K562 (cell line): ENCODE measurements at regions not wholly inside any gene's neighbourhood (a gene's known extent, or its start where the extent isn't known, plus 50 kb on each side); places are given as distances from the start of the nearest gene placed in this dataset.

Experiments used
- ATAC-seq: fragments of 200-7000 bp; cut with Tn5 transposase; 3 replicates; pipeline ENCODE4 v1.9.1; 2020; ENCODE audit warnings: moderate library complexity
- BruUV-seq: library from RNA; stranded (reverse); fragments of 400-500 nt; replicated peaks from 2 replicates; lab custom pipeline; 2021; lab: Mats Ljungman, UMichigan
- CTCF ChIA-PET: fragments of 300-600 bp; formaldehyde crosslinking; extraction: SDS; loops from one replicate; lab custom pipeline; 2021; ENCODE audit warnings: low intra/inter-chr PET ratio; lab: Yijun Ruan, JAX
- POLR2A ChIA-PET: fragments of 300-600, 350-650 bp; sonication (Branson Sonifier 250); formaldehyde crosslinking; extraction: SDS; loops from one replicate; lab custom pipeline; 2021; ENCODE audit warnings: antibody characterized with exemption, inconsistent platforms; lab: Yijun Ruan, JAX
- DNase-seq, 4 experiments: peaks; one replicate each; pipeline versions ENCODE4 v3.0.0 to v3.0.0-alpha.2; 2011 to 2018; ENCODE audit warnings: low spot score in 3 of 4, mixed read lengths in 3 of 4; ENCODE audit errors: extremely low read depth in 1 of 4
- FAIRE-seq: peaks from 2 replicates; lab custom pipeline; 2011; peaks lifted over from hg19 to GRCh38; lab: Jason Lieb, UNC
- H2AFZ ChIP-seq: 2 replicates; pipeline ENCODE4 v1.6.0; 2011; ENCODE audit warnings: low read depth, low read length, control low read depth, inconsistent platforms
- H3K27ac ChIP-seq: fragments of 200-600 bp; 3 replicates; pipeline ENCODE4 v1.8.0; 2011; ENCODE audit warnings: low read depth, mild to moderate bottlenecking, control low read depth, inconsistent platforms, low read length, moderate library complexity, mixed read lengths; ENCODE audit errors: extremely low read depth
- H3K27me3 ChIP-seq, 2 experiments: fragments of 300-600 bp in 1 of 2; 2 replicates in 1 of 2; 3 replicates in 1 of 2; pipeline versions ENCODE4 v1.6.0 to v1.8.0; 2011; ENCODE audit warnings: inconsistent platforms in 2 of 2, low read length in 2 of 2, mild to moderate bottlenecking in 1 of 2, mixed read lengths in 1 of 2, moderate library complexity in 1 of 2; ENCODE audit not compliant: control insufficient read depth in 2 of 2, insufficient read depth in 2 of 2
- H3K36me3 ChIP-seq: fragments of 300-600 bp; 3 replicates; pipeline ENCODE4 v1.8.0; 2011; ENCODE audit warnings: mild to moderate bottlenecking, low read length, inconsistent platforms; ENCODE audit not compliant: control insufficient read depth, insufficient read depth
- H3K4me1 ChIP-seq, 2 experiments: fragments of 200-600 bp in 1 of 2; replicated peaks in 1 of 2; 2 replicates in 1 of 2; 3 replicates in 1 of 2; pipeline versions ENCODE4 v1.5.1 to v1.8.0; 2011; ENCODE audit warnings: inconsistent platforms in 2 of 2, low read length in 2 of 2, mild to moderate bottlenecking in 1 of 2, mixed read lengths in 1 of 2, moderate library complexity in 1 of 2; ENCODE audit not compliant: control insufficient read depth in 2 of 2, insufficient read depth in 2 of 2
- H3K4me2 ChIP-seq: 2 replicates; pipeline ENCODE4 v1.6.1; 2011; ENCODE audit warnings: low read length, control low read depth, inconsistent platforms, mixed read lengths; ENCODE audit not compliant: insufficient read depth
- H3K4me3 ChIP-seq: fragments of 200-600 bp; sonication (generic), shearing (Covaris generic); 2 replicates; pipeline ENCODE4 v1.5.1; 2016; ENCODE audit warnings: control low read depth, inconsistent platforms
- H3K79me2 ChIP-seq: fragments of 200-600 bp; 3 replicates; pipeline ENCODE4 v1.8.0; 2011; ENCODE audit warnings: low read length, inconsistent platforms; ENCODE audit not compliant: control insufficient read depth, insufficient read depth
- H3K9ac ChIP-seq, 2 experiments: 2 replicates each; pipeline versions ENCODE4 v1.6.0 to v1.6.1; 2011; ENCODE audit warnings: low read depth in 2 of 2, low read length in 2 of 2, control low read depth in 1 of 2, inconsistent platforms in 1 of 2, mild to moderate bottlenecking in 1 of 2, mixed read lengths in 1 of 2; ENCODE audit not compliant: insufficient read depth in 1 of 2
- H3K9me1 ChIP-seq: one replicate; pipeline ENCODE4 v1.6.0; 2011; ENCODE audit warnings: inconsistent platforms, mild to moderate bottlenecking, low read length, moderate library complexity; ENCODE audit not compliant: control insufficient read depth, insufficient read depth
- H3K9me3 ChIP-seq: replicated peaks from 2 replicates; pipeline ENCODE4 v1.5.1; 2011; ENCODE audit warnings: low read depth, low read length, inconsistent platforms; ENCODE audit not compliant: control insufficient read depth, insufficient read depth
- H4K20me1 ChIP-seq: replicated peaks from 2 replicates; pipeline ENCODE4 v1.6.1; 2011; ENCODE audit warnings: low read length, inconsistent platforms, mixed read lengths; ENCODE audit not compliant: control insufficient read depth, insufficient read depth
- ARID3B ChIP-seq: fragments of 250-450 bp; sonication (Bioruptor Pico); IDR thresholded peaks from 2 replicates; pipeline ENCODE4 v1.4.0; 2020; ENCODE audit warnings: borderline replicate concordance
- ATF7 ChIP-seq: fragments of 450-650 bp; IDR thresholded peaks from 2 replicates; pipeline ENCODE4 v1.7.1; 2014; ENCODE audit warnings: mild to moderate bottlenecking, moderate library complexity
- COPS2 ChIP-seq: fragments of 450-650 bp; conservative IDR thresholded peaks from 2 replicates; pipeline ENCODE4 v1.6.1; 2016; ENCODE audit warnings: mild to moderate bottlenecking, moderate library complexity
- CREB3 ChIP-seq: fragments of 450-650 bp; conservative IDR thresholded peaks from 2 replicates; pipeline ENCODE4 v1.6.1; 2016; ENCODE audit warnings: missing genetic modification characterization, low read depth, mild to moderate bottlenecking, missing compliant biosample characterization, moderate library complexity
- E2F5 ChIP-seq: sonication (generic); formaldehyde crosslinking; IDR thresholded peaks from 2 replicates; pipeline ENCODE4 v1.8.0; 2022; ENCODE audit warnings: mild to moderate bottlenecking, missing genetic modification reagents
- HMG20A ChIP-seq: fragments of 450-650 bp; formaldehyde crosslinking; conservative IDR thresholded peaks from 2 replicates; pipeline ENCODE4 v1.4.0; 2020; ENCODE audit warnings: mild to moderate bottlenecking, mixed read lengths
- KLF10 ChIP-seq: fragments of 250-450 bp; sonication (Bioruptor Pico); IDR thresholded peaks from 2 replicates; pipeline ENCODE4 v1.6.1; 2021; ENCODE audit warnings: matching md5 sums
- RBM22 ChIP-seq: fragments of 200-400 bp; formaldehyde crosslinking; IDR thresholded peaks from 2 replicates; pipeline ENCODE4 v1.6.1; 2018; ENCODE audit warnings: low read length, low read depth; ENCODE audit not compliant: poor library complexity, severe bottlenecking
- SOX6 ChIP-seq: fragments of 450-650 bp; IDR thresholded peaks from 2 replicates; pipeline ENCODE4 v1.6.1; 2014; ENCODE audit warnings: mild to moderate bottlenecking
- ZBTB5 ChIP-seq: fragments of 450-650 bp; IDR thresholded peaks from 2 replicates; pipeline ENCODE4 v1.6.1; 2017; ENCODE audit warnings: antibody characterized with exemption
- ZNF445 ChIP-seq: fragments of 250-450 bp; sonication (Bioruptor Pico); IDR thresholded peaks from 2 replicates; pipeline ENCODE4 v1.4.0; 2020; ENCODE audit warnings: low read depth, mild to moderate bottlenecking, moderate library complexity
- ZNF584 ChIP-seq: fragments of 200-800 bp; sonication (Bioruptor generic); IDR thresholded peaks from 2 replicates; pipeline ENCODE4 v1.6.1; 2016; ENCODE audit warnings: low read depth, mild to moderate bottlenecking, missing genetic modification characterization, missing compliant biosample characterization
- ZNF780A ChIP-seq: fragments of 250-450 bp; sonication (Bioruptor Pico); IDR thresholded peaks from 2 replicates; pipeline ENCODE4 v1.5.0; 2021; ENCODE audit warnings: mild to moderate bottlenecking
- WGBS: fragments of 100-300 bp; shearing (Covaris generic); methylation state at CpG from one replicate; pipeline ENCODE4 v1.1.6; 2016; ENCODE audit warnings: low coverage, mixed read lengths; ENCODE audit not compliant: insufficient coverage; ENCODE audit errors: missing lambda C conversion rate; 5-methylcytosine and 5-hydroxymethylcytosine counted together
- in situ Hi-C: fragments of 300-500 bp; cut with MboI; formaldehyde crosslinking; loops from 4 replicates; pipeline ENCODE4 v1.15.0; 2018; ENCODE audit warnings: inconsistent platforms, mixed read lengths
- intact Hi-C: fragments of 100-400 bp; cut with micrococcal nuclease; formaldehyde crosslinking; loops from 2 replicates; pipeline ENCODE4 v1.14.2; 2022
- TF ChIP-seq, protein P1 (sequence below): sonication (generic); formaldehyde crosslinking; IDR thresholded peaks from 2 replicates; pipeline ENCODE4 v1.8.1; 2023; ENCODE audit warnings: mild to moderate bottlenecking, missing genetic modification reagents

- TF ChIP-seq HMG20A (CRISPR knock-in tag): no peak
- TF ChIP-seq CREB3 (tag): no peak
- TF ChIP-seq SOX6: no peak
- no peak for TF ChIP-seq RBM22
- TF ChIP-seq E2F5 (CRISPR knock-in tag): no peak
- TF ChIP-seq, all 486 proteins: peak for 0
These were observed 108.1 kb upstream of the GMNC start (continued) for GRCh38 chr3:190970560-190970959.

DNA sequence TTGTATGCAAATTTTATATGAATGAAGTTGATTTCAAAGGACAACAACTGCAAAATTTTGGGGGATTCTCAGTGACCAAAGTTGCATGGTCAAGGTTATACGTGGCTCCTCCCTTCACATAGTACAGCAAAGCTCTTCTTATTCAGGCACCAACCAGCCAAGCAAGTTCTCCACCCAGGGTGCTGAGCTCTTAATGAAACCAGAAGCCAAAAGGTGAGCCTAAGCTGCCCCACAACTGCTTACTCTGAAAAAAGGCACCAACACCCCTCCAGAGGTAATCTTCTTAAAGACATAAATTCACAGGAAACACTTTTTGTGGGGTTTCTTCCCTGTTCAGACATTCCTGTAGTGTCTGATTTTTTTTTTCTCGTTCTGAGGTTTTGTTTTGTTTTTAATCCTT is 106.1 kb upstream of the GMNC start:
- no peak for ATAC-seq
- intact Hi-C loops: no loop called here
- 0% methylated on average over 2 of the region's 2 CpGs for WGBS
- TF ChIP-seq COPS2: no peak
- no peak for TF ChIP-seq ZNF584 (CRISPR knock-in tag)
- no peak for TF ChIP-seq ZNF445 (CRISPR knock-in tag)
- TF ChIP-seq, protein P1, sequence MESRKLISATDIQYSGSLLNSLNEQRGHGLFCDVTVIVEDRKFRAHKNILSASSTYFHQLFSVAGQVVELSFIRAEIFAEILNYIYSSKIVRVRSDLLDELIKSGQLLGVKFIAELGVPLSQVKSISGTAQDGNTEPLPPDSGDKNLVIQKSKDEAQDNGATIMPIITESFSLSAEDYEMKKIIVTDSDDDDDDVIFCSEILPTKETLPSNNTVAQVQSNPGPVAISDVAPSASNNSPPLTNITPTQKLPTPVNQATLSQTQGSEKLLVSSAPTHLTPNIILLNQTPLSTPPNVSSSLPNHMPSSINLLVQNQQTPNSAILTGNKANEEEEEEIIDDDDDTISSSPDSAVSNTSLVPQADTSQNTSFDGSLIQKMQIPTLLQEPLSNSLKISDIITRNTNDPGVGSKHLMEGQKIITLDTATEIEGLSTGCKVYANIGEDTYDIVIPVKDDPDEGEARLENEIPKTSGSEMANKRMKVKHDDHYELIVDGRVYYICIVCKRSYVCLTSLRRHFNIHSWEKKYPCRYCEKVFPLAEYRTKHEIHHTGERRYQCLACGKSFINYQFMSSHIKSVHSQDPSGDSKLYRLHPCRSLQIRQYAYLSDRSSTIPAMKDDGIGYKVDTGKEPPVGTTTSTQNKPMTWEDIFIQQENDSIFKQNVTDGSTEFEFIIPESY (CRISPR knock-in tag): no peak
- no peak for TF ChIP-seq KLF10 (CRISPR knock-in tag)
- TF ChIP-seq ZNF780A: no peak
- no peak for TF ChIP-seq ARID3B
- no peak for TF ChIP-seq ZBTB5
- TF ChIP-seq HMG20A (CRISPR knock-in tag): no peak
- TF ChIP-seq ATF7: no peak

More for the DNA sequence above, 106.1 kb upstream of the GMNC start:
- no peaks in the 10 kb centered on the region for H3K79me2 ChIP-seq
- H2AFZ ChIP-seq: no peak overlapping the region
- H3K27me3 ChIP-seq: no peaks in the 10 kb centered on the region
- no peaks in the 10 kb centered on the region for H3K4me1 ChIP-seq
- ChIA-PET POLR2A (no interaction called here), CTCF (no interaction called here)
- DNase-seq (no peak), FAIRE-seq (no peak)
- H3K36me3 ChIP-seq: no peaks in the 10 kb centered on the region
- H3K9ac ChIP-seq: no peak overlapping the region
- H3K9me1 ChIP-seq: no peaks in the 10 kb centered on the region
- no TSS peak for BruUV-seq
- H3K4me3 ChIP-seq: no peak overlapping the region
- no peak overlapping the region for H3K27ac ChIP-seq
- no peaks in the 10 kb centered on the region for H3K9me3 ChIP-seq
- no peaks in the 10 kb centered on the region for H4K20me1 ChIP-seq
- in situ Hi-C loops: no loop called here
- no peak overlapping the region for H3K4me2 ChIP-seq
